Loucy (cell line): ENCODE measurements at regions not wholly inside any gene's neighbourhood (a gene's known extent, or its start where the extent isn't known, plus 50 kb on each side); places are given as distances from the start of the nearest gene placed in this dataset.

Source experiments
- EZH2phosphoT487 ChIP-seq: fragments of 200-600 bp; IDR thresholded peaks from 2 replicates; pipeline ENCODE4 v1.6.1; 2018; ENCODE audit warnings: antibody characterized with exemption, mild to moderate bottlenecking, moderate library complexity, borderline replicate concordance
- TF ChIP-seq, protein P1 (sequence below): fragments of 200-600 bp; sonication (generic); conservative IDR thresholded peaks from 2 replicates; pipeline ENCODE4 v1.5.1; 2014; ENCODE audit warnings: mild to moderate bottlenecking, antibody characterized with exemption, low read length

DNA sequence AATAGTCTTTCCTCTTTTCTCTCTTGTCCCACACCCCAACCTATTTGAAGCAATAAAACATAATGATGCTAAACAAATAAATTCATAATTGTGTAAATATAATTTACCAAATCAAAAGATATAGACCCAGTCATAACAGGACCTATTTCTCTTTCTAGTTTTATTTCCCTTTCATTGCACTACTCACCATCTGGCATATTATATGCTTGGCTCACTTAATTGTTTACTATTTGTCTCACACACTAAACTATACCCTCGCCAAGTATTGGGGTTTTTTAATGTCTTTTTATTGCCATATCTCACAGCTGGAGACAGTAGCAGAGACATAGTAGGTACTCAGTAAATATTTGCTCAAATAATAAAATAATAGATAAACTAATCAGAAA is 597.5 kb upstream of the PCDH15 start:
- TF ChIP-seq, protein P1, sequence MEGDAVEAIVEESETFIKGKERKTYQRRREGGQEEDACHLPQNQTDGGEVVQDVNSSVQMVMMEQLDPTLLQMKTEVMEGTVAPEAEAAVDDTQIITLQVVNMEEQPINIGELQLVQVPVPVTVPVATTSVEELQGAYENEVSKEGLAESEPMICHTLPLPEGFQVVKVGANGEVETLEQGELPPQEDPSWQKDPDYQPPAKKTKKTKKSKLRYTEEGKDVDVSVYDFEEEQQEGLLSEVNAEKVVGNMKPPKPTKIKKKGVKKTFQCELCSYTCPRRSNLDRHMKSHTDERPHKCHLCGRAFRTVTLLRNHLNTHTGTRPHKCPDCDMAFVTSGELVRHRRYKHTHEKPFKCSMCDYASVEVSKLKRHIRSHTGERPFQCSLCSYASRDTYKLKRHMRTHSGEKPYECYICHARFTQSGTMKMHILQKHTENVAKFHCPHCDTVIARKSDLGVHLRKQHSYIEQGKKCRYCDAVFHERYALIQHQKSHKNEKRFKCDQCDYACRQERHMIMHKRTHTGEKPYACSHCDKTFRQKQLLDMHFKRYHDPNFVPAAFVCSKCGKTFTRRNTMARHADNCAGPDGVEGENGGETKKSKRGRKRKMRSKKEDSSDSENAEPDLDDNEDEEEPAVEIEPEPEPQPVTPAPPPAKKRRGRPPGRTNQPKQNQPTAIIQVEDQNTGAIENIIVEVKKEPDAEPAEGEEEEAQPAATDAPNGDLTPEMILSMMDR, result no peak
- no peak for TF ChIP-seq EZH2phosphoT487
